ENCODE measurements at regions not wholly inside any gene's neighbourhood (a gene's known extent, or its start where the extent isn't known, plus 50 kb on each side); places are given as distances from the start of the nearest gene placed in this dataset.
"Not testable (repeated sequence)": the region's sequence is repeated elsewhere in the genome, so short reads cannot be mapped to it uniquely, and the experiment has no call there.

DNA sequence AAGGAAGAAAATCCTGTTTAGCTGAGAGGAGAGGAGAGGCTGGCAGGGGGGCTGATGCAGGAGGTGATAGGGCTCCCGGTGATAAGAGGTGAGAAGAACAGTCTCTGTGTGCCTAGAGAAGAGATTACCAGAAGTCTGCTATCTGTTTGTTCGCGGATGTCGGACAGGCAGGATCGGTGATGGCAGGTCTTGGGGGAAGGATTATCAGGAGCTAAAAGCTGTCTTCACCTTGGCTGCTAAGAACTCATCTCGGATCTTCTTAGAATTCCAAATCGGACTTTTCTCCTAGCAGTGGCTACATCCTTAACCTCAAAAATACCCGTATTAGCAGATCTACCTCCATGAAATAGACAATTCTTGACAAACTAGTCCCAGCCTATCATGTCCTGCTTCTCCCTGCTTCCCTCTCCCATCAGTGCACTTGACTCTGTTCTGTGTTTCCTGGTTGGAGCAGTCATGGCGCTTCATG is 282.1 kb upstream of the TRIB2 start:
- DNase-seq, result no peak

DNA sequence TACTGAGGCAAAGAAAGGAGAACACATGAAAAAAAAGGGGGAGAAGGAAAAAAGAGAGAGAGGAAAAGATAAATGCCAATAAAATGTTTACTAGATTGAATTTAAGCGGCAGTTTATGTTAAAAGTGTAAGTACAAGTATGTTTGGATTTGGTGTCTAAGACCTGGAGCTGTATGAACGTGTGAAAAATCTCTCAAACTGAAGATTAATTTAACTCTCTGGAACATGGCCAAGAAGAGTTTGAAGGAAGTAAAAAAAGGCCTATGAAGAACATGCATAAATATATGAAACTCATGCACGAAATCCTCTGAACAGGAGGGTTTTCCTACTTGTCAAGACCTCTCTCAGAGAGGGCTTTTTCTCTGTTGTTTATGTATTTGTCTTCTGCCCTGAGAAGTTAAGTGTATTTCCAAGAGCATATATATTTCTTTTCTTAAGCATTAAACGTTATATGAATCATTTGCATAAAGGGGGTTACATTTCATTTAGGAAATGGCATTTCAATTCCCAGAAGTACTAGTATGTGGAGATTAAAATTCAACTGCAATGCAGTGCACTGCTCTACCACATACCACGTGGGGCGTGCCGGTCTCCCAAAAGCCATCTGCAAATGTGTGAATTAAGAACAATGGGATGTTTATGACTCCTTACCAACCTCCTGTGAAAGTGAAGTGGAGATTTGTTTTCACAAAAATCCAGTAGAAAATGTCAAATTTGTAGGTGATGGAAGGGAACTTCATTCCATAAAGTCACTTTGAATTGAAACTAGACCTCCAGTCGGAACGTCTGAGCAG is 281.1 kb upstream of the TRIB2 start:
- DNase-seq, result no peak

- no peak for DNase-seq
Measured at GRCh38 chr2:12436483-12436882, 280.3 kb upstream of the TRIB2 start.

GRCh38 chr2:12436935-12437561 is 279.7 kb upstream of the TRIB2 start:
- no peak for DNase-seq

- no peak for DNase-seq
Measured at GRCh38 chr2:12440731-12441130, 276.0 kb upstream of the TRIB2 start.

- no peak for DNase-seq
Measured at GRCh38 chr2:12441750-12442475, 274.8 kb upstream of the TRIB2 start.

DNA sequence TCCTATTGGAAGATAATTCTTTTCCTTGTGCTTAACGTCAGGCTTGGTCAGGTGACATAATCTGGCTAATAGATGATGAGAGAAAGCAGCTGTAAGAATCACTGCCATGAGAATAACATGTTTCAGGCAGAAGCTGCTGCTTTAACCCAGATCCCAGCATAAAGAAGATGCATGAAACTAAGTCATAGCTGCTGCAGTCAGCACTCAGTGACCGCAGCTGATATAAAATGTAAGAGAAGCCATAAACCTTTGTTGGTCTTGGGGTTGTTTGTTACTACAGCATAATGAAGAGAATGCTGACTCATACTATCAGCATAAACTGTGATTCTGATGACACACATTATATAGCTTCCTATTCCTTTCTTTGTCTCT is 274.3 kb upstream of the TRIB2 start:
- no peak for DNase-seq

- DNase-seq, result no peak
Measured at GRCh38 chr2:12448846-12449505, 267.8 kb upstream of the TRIB2 start.

DNA sequence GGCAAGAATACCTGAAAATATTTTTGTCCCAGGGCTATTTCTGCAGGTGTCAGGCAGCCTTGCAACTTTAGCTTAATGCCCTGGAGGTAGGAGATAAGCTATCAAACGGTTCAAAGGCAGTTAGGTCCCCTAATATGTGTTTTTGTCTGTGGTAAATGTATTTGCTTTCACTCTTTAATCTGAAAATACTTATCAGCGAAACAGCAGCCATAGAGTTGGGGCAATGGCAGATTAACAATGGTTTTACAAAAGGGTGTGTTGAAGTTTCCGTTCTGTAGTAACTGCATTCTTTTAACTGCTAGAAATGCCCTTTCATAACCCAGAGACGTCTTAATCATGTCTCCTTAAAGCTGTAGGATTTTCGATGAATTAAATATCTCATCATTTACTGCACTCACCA is 265.0 kb upstream of the TRIB2 start:
- no peak for DNase-seq

DNA sequence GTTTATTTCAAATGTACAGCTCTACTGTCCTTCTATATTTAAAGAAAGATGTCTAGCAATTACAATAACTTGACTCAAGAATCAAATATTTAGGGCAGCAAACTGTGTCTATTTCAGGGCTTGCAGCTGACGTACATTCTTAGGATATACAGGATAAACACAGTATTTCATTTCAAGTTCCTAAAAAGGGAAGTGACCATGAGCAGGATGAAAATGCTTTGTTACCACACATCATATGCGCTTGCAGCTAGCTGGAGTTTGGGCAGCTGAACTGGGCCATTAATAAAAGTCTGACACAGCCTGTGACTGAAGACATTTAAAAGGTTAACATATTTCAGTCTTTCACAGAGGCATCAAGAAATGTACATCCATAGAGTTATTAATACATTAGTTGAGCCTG is 264.6 kb upstream of the TRIB2 start:
- DNase-seq, result no peak

DNA sequence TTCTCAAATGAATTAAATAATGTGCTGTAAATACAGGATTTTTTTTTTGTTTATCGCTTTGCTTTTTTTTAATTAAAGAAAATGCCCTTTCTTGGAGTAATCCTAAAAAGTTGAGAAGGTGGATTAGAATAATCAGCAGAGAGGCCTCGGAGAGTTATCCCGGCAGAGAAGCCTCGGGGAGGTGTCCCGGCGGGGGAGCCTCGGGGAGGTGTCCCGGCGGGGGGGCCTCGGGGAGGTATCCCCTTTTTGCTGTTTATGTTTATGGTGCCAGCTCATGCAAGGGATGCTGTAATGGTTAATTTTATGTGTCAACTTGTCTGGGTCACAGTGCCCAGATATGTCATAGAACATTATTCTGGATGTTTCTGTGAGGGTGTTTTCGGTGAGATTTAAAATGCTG is 263.0 kb upstream of the TRIB2 start:
- no peak for DNase-seq

DNA sequence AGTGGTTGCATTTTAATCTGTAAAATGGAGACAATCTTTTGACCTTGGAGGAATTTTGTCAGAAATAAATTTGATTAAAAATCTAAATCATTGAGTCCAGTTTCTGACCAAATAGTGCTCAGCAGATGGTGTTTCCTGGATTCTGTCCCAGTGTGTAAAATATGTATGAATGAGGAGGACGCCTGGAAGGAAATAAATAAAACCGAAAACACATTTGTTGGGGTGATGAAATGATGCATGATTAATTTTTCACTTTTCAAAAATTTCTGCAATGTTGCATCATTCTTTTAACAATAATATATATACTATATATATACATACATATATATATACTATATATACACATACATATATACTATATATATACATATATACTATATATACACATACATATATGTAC is 261.1 kb upstream of the TRIB2 start:
- DNase-seq, result no peak

GRCh38 chr2:12456293-12457106 is 260.2 kb upstream of the TRIB2 start:
- DNase-seq, result peak; percentile 24

DNA sequence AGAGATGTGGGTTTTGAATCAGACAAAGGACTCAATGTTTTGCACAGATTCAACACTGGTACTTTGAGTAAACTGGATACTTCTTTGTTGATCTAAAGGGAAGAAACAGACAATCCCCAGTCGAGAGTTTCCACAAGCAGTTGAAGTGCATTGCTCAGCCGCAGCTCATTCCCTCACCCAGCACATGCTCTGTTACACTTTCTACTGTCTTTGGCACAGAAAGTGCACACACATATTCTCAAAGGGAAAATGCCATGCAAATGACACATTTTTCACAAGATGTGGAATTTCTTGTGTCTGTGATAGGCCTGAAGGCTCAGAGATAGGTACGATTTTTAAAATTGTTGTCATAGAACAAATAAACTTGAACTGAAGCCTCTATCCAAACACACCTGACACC is 258.9 kb upstream of the TRIB2 start:
- no peak for DNase-seq

- DNase-seq, result no peak
Measured at GRCh38 chr2:12463189-12463588, 253.5 kb upstream of the TRIB2 start.

DNA sequence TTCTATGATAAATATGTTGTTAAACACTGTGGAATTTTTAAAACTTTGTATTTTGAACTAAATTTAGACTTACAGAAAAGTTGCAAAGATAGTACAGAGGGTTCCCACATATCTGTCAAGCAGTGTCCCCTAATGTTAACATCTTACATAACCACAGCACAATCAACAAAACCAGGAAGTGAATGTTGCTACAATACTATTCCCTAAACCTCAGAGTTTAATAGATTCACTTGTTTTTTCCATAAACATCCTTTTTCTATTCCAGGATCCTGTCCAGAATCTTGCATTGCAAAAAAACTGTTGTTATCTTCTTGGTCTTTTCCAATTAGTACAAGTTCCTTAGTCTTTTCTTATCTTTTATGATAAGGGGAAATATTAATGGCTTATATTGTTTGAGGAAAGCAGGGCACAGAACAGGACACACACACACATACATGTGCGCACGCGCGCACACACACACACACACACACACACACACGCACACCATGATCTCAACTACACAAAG is 251.1 kb upstream of the TRIB2 start:
- no peak for DNase-seq

GRCh38 chr2:12467303-12467702 is 249.4 kb upstream of the TRIB2 start:
- no peak for DNase-seq

DNA sequence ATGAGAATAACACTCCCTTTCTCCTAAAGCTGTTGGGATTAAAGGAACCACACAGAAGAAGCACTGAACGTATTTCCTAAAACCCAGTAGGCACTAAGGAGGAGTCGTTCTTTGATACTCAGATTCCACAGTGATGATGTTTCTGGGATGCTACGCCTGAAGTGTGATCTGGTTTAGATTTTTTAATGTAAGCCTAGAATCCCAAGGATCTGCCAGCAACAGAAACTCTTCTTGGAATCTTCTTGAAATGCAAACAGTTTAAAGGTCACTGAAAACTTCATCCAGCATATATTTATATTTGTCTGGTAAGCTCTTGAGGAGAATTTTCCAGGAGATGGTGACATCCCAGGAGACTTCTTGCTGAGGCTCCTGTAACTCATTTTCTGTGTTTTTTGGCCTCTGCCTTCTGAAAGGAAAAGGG is 247.6 kb upstream of the TRIB2 start:
- no peak for DNase-seq

DNA sequence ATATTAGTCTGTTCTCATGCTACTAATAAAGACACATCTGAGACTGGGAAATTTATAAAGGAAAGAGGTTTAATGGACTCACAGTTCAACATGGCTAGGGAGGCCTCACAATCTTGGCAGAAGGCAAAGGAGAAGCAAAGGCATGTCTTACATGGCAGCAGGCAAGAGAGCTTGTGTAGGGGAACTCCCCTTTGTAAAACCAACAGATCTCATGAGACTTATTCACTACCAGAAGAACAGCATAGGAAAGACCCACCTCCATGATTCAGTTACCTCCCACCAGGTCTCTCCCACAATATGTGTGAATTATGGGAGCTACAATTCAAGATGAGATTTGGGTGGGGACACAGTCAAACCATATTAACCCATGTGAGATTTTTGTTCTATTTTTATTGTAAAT is 244.5 kb upstream of the TRIB2 start:
- not testable (repeated sequence) for DNase-seq

- no peak for DNase-seq
Measured at GRCh38 chr2:12478151-12479064, 238.3 kb upstream of the TRIB2 start.

DNA sequence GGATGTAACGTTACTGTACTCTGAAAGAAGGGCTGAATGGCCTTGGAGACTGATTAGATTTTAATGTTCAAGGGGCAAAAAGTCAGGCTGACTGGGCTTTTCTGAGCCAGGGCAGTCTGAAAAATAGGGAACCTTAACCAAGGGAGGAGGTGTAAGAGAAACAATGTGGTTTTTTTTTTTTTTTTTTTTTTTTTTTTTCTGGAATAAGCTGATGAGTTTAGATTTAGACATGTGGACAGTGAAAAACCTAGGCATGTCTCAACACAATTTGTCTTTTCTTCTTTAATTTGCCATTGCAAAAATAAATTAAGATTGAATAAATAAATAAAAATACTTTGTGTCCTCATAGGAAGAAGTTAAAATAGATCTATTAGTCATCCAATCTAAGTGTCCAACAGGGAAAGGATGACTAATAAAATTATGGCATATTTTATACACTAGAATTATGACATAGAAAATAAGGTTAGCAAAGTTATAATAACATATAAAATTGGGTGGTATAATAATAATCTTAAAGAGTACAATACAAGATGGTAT is 237.6 kb upstream of the TRIB2 start:
- DNase-seq, result no peak
